ENCODE measurements at regions not wholly inside any gene's neighbourhood (a gene's known extent, or its start where the extent isn't known, plus 50 kb on each side); places are given as distances from the start of the nearest gene placed in this dataset.

DNA sequence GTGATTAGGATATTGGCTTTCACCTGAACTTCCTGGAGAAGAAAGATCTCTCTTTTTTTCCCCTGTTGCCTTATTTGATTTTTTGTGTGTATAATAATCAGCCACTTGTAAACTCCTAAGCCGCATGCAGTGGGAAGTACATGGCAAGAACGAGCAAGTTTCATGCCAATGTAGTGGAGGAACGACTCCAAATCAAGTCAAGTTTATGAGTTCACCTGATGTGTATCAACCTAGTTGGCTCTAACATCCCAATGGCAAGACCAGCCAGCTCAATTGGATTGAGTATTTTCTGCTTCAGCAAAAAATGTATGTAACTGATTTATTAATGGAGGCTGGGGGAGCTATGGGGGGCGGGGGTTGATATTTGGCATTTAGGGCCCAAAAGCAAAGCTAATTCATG is 65.5 kb upstream of the LYZL1 start:
- TF ChIP-seq CTCF (IDR thresholded peaks at IDR 0.05) (no peak), POLR2A (IDR thresholded peaks at IDR 0.05) (no peak)

Measured in lower leg skin (tissue), 3 donors.